K562 (cell line): ENCODE measurements at regions not wholly inside any gene's neighbourhood (a gene's known extent, or its start where the extent isn't known, plus 50 kb on each side); places are given as distances from the start of the nearest gene placed in this dataset.

Experiments
- PRDM10 ChIP-seq: fragments of 450-650 bp; IDR thresholded peaks from 2 replicates; pipeline ENCODE4 v1.6.1; 2018; ENCODE audit not compliant: partially characterized antibody
- THAP12 ChIP-seq: fragments of 250-450 bp; sonication (Bioruptor Pico); IDR thresholded peaks from 2 replicates; pipeline ENCODE4 v1.9.0; 2021; ENCODE audit warnings: mild to moderate bottlenecking, inconsistent platforms
- ZBED1 ChIP-seq: IDR thresholded peaks from 2 replicates; pipeline ENCODE4 v1.6.1; 2014
- ZNF561 ChIP-seq: fragments of 450-650 bp; formaldehyde crosslinking; conservative IDR thresholded peaks from 2 replicates; pipeline ENCODE4 v1.4.0; 2020; ENCODE audit warnings: mild to moderate bottlenecking, moderate library complexity

- TF ChIP-seq PRDM10 (no peak), ZNF561 (CRISPR knock-in tag) (no peak), THAP12 (CRISPR knock-in tag) (no peak), ZBED1 (no peak)
These were observed 145.9 kb downstream of the RTP5 start (continued) for GRCh38 chr2:242015108-242016065.
